OCI-LY1 (cell line): ENCODE measurements at regions not wholly inside any gene's neighbourhood (a gene's known extent, or its start where the extent isn't known, plus 50 kb on each side); places are given as distances from the start of the nearest gene placed in this dataset.

Source experiments
- H2AFZ ChIP-seq: fragments of 200-600 bp; sonication (generic), shearing (Covaris generic); 2 replicates; pipeline ENCODE4 v1.6.0; 2014; ENCODE audit warnings: antibody characterized with exemption, mild to moderate bottlenecking, low read length
- H3F3A ChIP-seq: fragments of 200-600 bp; sonication (generic), shearing (Covaris generic); 2 replicates; pipeline ENCODE4 v1.6.0; 2014; ENCODE audit warnings: mild to moderate bottlenecking, antibody characterized with exemption, low read length, moderate library complexity; ENCODE audit not compliant: insufficient read depth
- H3K27ac ChIP-seq: fragments of 200-600 bp; sonication (generic); 2 replicates; pipeline ENCODE4 v1.5.1; 2014; ENCODE audit warnings: low read length, mixed run types, mild to moderate bottlenecking, low read depth; ENCODE audit not compliant: poor library complexity, severe bottlenecking
- H3K27me3 ChIP-seq: fragments of 200-600 bp; sonication (generic); 2 replicates; pipeline ENCODE4 v1.6.0; 2014; ENCODE audit warnings: antibody characterized with exemption, mild to moderate bottlenecking, low read length, moderate library complexity; ENCODE audit not compliant: insufficient read depth
- H3K36me3 ChIP-seq: fragments of 200-600 bp; sonication (generic); 2 replicates; pipeline ENCODE4 v1.6.1; 2014; ENCODE audit warnings: mild to moderate bottlenecking, antibody characterized with exemption, low read length, moderate library complexity, mixed read lengths; ENCODE audit not compliant: insufficient read depth
- H3K4me1 ChIP-seq: fragments of 200-600 bp; sonication (generic); 2 replicates; pipeline ENCODE4 v1.5.1; 2014; ENCODE audit warnings: mild to moderate bottlenecking, low read length, moderate library complexity; ENCODE audit not compliant: insufficient read depth, severe bottlenecking
- H3K4me2 ChIP-seq: fragments of 200-600 bp; sonication (generic), shearing (Covaris generic); 2 replicates; pipeline ENCODE4 v1.6.1; 2014; ENCODE audit warnings: low read length
- H3K4me3 ChIP-seq: fragments of 200-600 bp; sonication (generic); 2 replicates; pipeline ENCODE4 v1.5.1; 2014; ENCODE audit warnings: low read length, low read depth, mild to moderate bottlenecking, mixed read lengths; ENCODE audit not compliant: poor library complexity, severe bottlenecking
- H3K79me2 ChIP-seq: fragments of 200-600 bp; shearing (Covaris generic); 2 replicates; pipeline ENCODE4 v1.6.1; 2016; ENCODE audit warnings: mixed run types, low read length, mixed read lengths; ENCODE audit not compliant: insufficient read depth
- H3K9ac ChIP-seq: fragments of 200-600 bp; sonication (generic), shearing (Covaris generic); 2 replicates; pipeline ENCODE4 v1.6.1; 2014; ENCODE audit warnings: mild to moderate bottlenecking, low read length, mixed read lengths
- H3K9me2 ChIP-seq: fragments of 200-600 bp; sonication (generic), shearing (Covaris generic); 2 replicates; pipeline ENCODE4 v1.6.1; 2014; ENCODE audit warnings: low read depth, mild to moderate bottlenecking, low read length, mixed read lengths
- H3K9me3 ChIP-seq: fragments of 200-600 bp; shearing (Covaris generic); 2 replicates; pipeline ENCODE4 v1.6.1; 2014; ENCODE audit warnings: low read length, mixed read lengths
- H4K20me1 ChIP-seq: fragments of 200-600 bp; sonication (generic), shearing (Covaris generic); 2 replicates; pipeline ENCODE4 v1.6.0; 2016; ENCODE audit warnings: mild to moderate bottlenecking, low read length; ENCODE audit not compliant: insufficient read depth
- CTCF ChIP-seq: fragments of 200-600 bp; sonication (generic), shearing (Covaris generic); IDR thresholded peaks from 2 replicates; pipeline ENCODE4 v1.5.1; 2017; ENCODE audit warnings: mild to moderate bottlenecking, antibody characterized with exemption, low read length, moderate library complexity, mixed read lengths
- EZH2 ChIP-seq: fragments of 200-600 bp; sonication (generic), shearing (Covaris generic); IDR thresholded peaks from 2 replicates; pipeline ENCODE4 v1.8.0; 2017; ENCODE audit warnings: borderline replicate concordance, mixed run types, mild to moderate bottlenecking, antibody characterized with exemption, low read length, moderate library complexity, mixed read lengths

DNA sequence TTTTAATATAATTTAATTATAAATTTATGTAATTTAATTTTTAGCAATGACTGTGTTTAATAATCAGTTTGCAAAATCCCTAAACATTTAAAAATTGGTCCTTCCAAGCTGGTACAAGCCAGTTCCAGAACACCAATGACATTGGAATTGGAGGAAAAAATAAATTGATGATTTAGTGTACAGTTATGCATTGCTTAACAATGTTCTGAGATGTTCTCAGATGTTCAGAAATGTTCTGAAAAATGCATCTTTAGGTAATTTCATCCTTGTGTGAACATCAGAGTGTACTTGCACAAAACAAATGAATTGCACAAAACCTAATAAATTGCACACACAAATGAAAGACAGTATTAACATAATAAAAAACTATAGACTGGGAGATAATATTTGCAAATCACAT, 95.2 kb downstream of the TRIB2 start:
- Histone ChIP-seq H3K4me2 (no peak overlapping the region), H3K27me3 (0 out of 2 replicates have a peak, but pooled peaks cover 4% of the 10 kb centered on the region), H3K36me3 (no peaks in the 10 kb centered on the region), H3K9ac (no peak overlapping the region), H3K4me3 (no peak overlapping the region), H3K4me1 (no peaks in the 10 kb centered on the region), H4K20me1 (no peaks in the 10 kb centered on the region), H3K79me2 (no peaks in the 10 kb centered on the region), H2AFZ (no peak overlapping the region), H3K27ac (no peak overlapping the region), H3K9me2 (no peaks in the 10 kb centered on the region), H3K9me3 (no peaks in the 10 kb centered on the region), H3F3A (no peaks in the 10 kb centered on the region)
- TF ChIP-seq EZH2 (no peak), CTCF (no peak)

DNA sequence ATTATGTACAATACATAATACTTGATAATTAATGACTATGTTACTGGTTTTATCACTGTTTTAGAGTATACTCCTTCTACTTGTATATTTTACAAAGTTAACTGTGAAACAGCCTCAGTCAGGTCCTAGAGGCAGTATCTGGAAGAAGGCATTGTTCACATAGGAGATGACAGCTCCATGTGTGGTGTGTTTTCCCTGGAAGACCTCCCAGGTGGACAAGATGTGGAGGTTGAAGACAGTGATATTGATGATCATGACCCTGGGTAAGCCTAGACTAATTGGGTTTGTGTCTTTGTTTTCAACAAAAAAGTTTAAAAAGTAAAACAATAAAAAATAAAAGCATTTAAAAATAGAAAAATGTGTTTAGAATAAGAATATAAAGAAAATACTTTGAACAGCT, 96.4 kb downstream of the TRIB2 start:
- H4K20me1 ChIP-seq = no peaks in the 10 kb centered on the region
- H3K36me3 ChIP-seq = no peaks in the 10 kb centered on the region
- H3K4me2 ChIP-seq = no peak overlapping the region
- no peaks in the 10 kb centered on the region for H3F3A ChIP-seq
- no peak overlapping the region for H3K27ac ChIP-seq
- H3K4me1 ChIP-seq = no peaks in the 10 kb centered on the region
- no peaks in the 10 kb centered on the region for H3K9me3 ChIP-seq
- H3K27me3 ChIP-seq = 0 out of 2 replicates have a peak, but pooled peaks cover 4% of the 10 kb centered on the region
- H2AFZ ChIP-seq = no peak overlapping the region
- H3K9me2 ChIP-seq = no peaks in the 10 kb centered on the region
- H3K4me3 ChIP-seq = no peak overlapping the region
- TF ChIP-seq CTCF (no peak), EZH2 (no peak)
- H3K9ac ChIP-seq = no peak overlapping the region
- no peaks in the 10 kb centered on the region for H3K79me2 ChIP-seq

GRCh38 chr2:12816379-12817306, 99.9 kb downstream of the TRIB2 start:
- Histone ChIP-seq H3K9me2 (no peaks in the 10 kb centered on the region), H3K4me3 (no peak overlapping the region), H3K79me2 (no peaks in the 10 kb centered on the region), H3K4me2 (no peak overlapping the region), H2AFZ (no peak overlapping the region), H3K9ac (no peak overlapping the region), H3K9me3 (no peaks in the 10 kb centered on the region), H3F3A (no peaks in the 10 kb centered on the region), H3K4me1 (no peaks in the 10 kb centered on the region), H3K27ac (no peak overlapping the region), H4K20me1 (no peaks in the 10 kb centered on the region), H3K36me3 (no peaks in the 10 kb centered on the region), H3K27me3 (no peaks in the 10 kb centered on the region)
- TF ChIP-seq CTCF (no peak), EZH2 (no peak)
